Endodermal cell (in vitro differentiated cells): ENCODE measurements at regions not wholly inside any gene's neighbourhood (a gene's known extent, or its start where the extent isn't known, plus 50 kb on each side); places are given as distances from the start of the nearest gene placed in this dataset.
"Not testable (repeated sequence)": the region's sequence is repeated elsewhere in the genome, so short reads cannot be mapped to it uniquely, and the experiment has no call there.

Source experiments
- DNase-seq: peaks from one replicate; pipeline ENCODE4 v3.0.0-alpha.2; 2017
- H3K27ac ChIP-seq: 2 replicates; pipeline ENCODE4 v1.5.1; 2013; ENCODE audit warnings: mild to moderate bottlenecking, low read depth, low read length, moderate library complexity
- H3K27me3 ChIP-seq: 2 replicates; pipeline ENCODE4 v1.6.1; 2013; ENCODE audit warnings: mild to moderate bottlenecking, low read length, moderate library complexity; ENCODE audit not compliant: insufficient read depth, control insufficient read depth, poor library complexity, severe bottlenecking
- H3K36me3 ChIP-seq: 2 replicates; pipeline ENCODE4 v1.7.0; 2013; ENCODE audit warnings: mild to moderate bottlenecking, low read length, moderate library complexity; ENCODE audit not compliant: control insufficient read depth, insufficient read depth
- H3K4me1 ChIP-seq: one replicate; pipeline ENCODE4 v1.7.0; 2013; ENCODE audit warnings: low read length; ENCODE audit not compliant: control insufficient read depth, insufficient read depth
- H3K4me3 ChIP-seq: 2 replicates; pipeline ENCODE4 v1.5.1; 2013; ENCODE audit warnings: mild to moderate bottlenecking, low read length, moderate library complexity
- H3K9ac ChIP-seq: 2 replicates; pipeline ENCODE4 v1.6.1; 2013; ENCODE audit warnings: mild to moderate bottlenecking, low read length, moderate library complexity; ENCODE audit not compliant: poor library complexity, severe bottlenecking; ENCODE audit errors: extremely low read depth
- H3K9me3 ChIP-seq: 2 replicates; pipeline ENCODE4 v1.6.1; 2013; ENCODE audit warnings: mild to moderate bottlenecking, low read length, moderate library complexity; ENCODE audit not compliant: control insufficient read depth
- H3K27ac Mint-ChIP-seq: 2 replicates; pipeline ENCODE4 v1.8.0; 2020; ENCODE audit warnings: mixed read lengths
- H3K27me3 Mint-ChIP-seq: 2 replicates; pipeline ENCODE4 v1.8.0; 2021; ENCODE audit warnings: mild to moderate bottlenecking, mixed read lengths; ENCODE audit not compliant: insufficient read depth
- H3K36me3 Mint-ChIP-seq: 2 replicates; pipeline ENCODE4 v1.8.0; 2020; ENCODE audit warnings: low read depth, mixed read lengths
- H3K4me1 Mint-ChIP-seq: 2 replicates; pipeline ENCODE4 v1.8.0; 2020; ENCODE audit warnings: mixed read lengths
- H3K4me3 Mint-ChIP-seq: 2 replicates; pipeline ENCODE4 v1.8.0; 2020; ENCODE audit warnings: mild to moderate bottlenecking, moderate library complexity, mixed read lengths
- H3K9me3 Mint-ChIP-seq: 2 replicates; pipeline ENCODE4 v1.8.0; 2020; ENCODE audit warnings: mild to moderate bottlenecking, mixed read lengths
- WGBS, 2 experiments: methylation state at CpG; one replicate each; pipeline versions ENCODE4 v1.1.5 to v1.1.7; 2013; ENCODE audit warnings: missing lambda C conversion rate in 2 of 2, mixed read lengths in 1 of 2; ENCODE audit not compliant: insufficient coverage in 1 of 2, insufficient read length in 1 of 2; 5-methylcytosine and 5-hydroxymethylcytosine counted together
- TF ChIP-seq, protein P1 (sequence below): fragments of 200-600 bp; sonication (generic); conservative IDR thresholded peaks from 2 replicates; pipeline ENCODE4 v1.5.0; 2021; ENCODE audit warnings: antibody characterized with exemption, mild to moderate bottlenecking

DNA sequence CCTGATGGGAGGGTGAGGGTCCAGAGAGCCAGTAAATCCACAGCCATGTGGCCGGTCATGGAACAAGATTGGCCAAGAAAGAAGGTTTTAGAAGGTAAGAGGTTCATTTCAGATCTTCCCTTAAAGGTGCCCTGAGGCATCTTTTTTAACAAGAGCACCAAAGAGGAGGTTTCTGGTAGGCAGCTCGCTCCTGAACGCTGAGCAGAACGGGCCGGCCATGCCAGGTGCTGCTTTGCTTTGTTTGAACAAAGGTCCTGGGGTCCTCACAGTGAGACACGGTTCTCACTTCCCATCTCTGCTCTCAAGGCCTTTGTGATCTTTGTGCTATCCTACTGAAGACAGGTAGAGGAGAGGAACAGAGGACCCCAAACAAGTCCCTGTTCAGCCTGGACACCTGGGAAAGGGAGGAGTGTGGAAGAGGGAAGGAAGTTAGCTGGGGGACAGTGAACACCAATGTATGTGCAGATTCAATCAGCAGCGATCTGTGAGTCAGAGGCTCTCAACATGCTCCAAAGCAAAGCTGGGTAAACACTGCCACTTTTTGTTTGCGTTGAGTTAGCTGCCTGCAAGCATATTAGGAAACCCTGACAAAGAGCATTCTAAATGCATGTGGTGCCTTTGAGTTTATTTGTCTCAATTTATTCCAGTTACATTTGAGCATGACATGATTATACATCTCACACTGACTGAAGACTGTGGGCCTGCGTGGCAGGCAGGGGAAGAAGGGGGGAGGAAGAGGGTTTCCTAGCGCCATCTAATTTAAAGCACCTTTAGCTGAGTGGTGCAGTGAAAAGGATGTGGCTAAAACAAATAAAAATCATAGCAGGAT, 102.4 kb downstream of the ASB1 start:
- no peak for DNase-seq
- no peaks in the 10 kb centered on the region for H3K4me1 Mint-ChIP-seq
- peaks cover 5% of the 10 kb centered on the region for H3K27me3 Mint-ChIP-seq
- Histone ChIP-seq H3K27me3 (no peaks in the 10 kb centered on the region), H3K27ac (no peak overlapping the region), H3K36me3 (no peaks in the 10 kb centered on the region), H3K9ac (no peak overlapping the region), H3K9me3 (peaks cover 20% of the 10 kb centered on the region), H3K4me3 (no peak overlapping the region), H3K4me1 (no peaks in the 10 kb centered on the region)
- TF ChIP-seq, protein P1, sequence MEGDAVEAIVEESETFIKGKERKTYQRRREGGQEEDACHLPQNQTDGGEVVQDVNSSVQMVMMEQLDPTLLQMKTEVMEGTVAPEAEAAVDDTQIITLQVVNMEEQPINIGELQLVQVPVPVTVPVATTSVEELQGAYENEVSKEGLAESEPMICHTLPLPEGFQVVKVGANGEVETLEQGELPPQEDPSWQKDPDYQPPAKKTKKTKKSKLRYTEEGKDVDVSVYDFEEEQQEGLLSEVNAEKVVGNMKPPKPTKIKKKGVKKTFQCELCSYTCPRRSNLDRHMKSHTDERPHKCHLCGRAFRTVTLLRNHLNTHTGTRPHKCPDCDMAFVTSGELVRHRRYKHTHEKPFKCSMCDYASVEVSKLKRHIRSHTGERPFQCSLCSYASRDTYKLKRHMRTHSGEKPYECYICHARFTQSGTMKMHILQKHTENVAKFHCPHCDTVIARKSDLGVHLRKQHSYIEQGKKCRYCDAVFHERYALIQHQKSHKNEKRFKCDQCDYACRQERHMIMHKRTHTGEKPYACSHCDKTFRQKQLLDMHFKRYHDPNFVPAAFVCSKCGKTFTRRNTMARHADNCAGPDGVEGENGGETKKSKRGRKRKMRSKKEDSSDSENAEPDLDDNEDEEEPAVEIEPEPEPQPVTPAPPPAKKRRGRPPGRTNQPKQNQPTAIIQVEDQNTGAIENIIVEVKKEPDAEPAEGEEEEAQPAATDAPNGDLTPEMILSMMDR = no peak
- H3K4me3 Mint-ChIP-seq = no peak overlapping the region
- peaks cover 47% of the 10 kb centered on the region for H3K9me3 Mint-ChIP-seq
- H3K36me3 Mint-ChIP-seq = peaks cover 4% of the 10 kb centered on the region
- 85% methylated on average over 7 to 10 of the region's 10 CpGs for WGBS, 2 experiments
- H3K27ac Mint-ChIP-seq = no peak overlapping the region

DNA sequence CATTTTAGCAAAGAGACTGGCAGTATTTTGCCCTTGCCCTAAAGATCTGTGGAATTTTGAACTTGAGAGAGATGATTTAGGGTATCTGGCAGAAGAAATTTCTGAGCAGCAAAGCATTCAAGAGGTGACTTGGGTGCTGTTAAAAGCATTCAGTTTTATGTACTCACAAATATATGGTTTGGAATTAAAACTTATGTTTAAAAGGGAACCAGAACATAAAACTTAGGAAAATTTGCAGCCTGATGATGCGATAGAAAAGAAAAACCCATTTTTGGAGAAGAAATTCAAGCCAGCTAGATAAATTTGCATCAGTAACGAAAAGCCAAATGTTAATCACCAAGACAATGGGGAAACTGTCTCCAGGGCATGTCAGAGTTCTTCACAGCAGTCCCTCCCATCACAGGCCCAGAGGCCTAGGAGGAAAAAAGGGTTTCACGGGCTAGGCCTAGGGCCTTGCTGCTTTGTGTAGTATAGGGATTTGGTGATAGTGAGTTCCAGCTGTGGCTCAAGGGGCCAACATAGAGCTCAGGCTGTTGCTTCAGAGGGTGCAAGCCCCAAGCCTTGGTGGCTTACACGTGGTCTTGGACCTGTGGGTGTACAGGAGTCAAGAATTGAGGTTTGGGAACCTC, 104.4 kb downstream of the ASB1 start:
- WGBS, 2 experiments = 62 to 75% methylated on average over 3 to 4 of the region's 4 CpGs
- not testable (repeated sequence) for H3K27ac ChIP-seq, H3K36me3 Mint-ChIP-seq, H3K27me3 ChIP-seq, H3K4me1 ChIP-seq, H3K4me1 Mint-ChIP-seq, H3K36me3 ChIP-seq, H3K4me3 Mint-ChIP-seq, DNase-seq, H3K27ac Mint-ChIP-seq, H3K9ac ChIP-seq, H3K4me3 ChIP-seq
- peaks cover 20% of the 10 kb centered on the region for H3K9me3 ChIP-seq
- Mint-ChIP-seq H3K27me3 (peaks cover 16% of the 10 kb centered on the region), H3K9me3 (peaks cover 61% of the 10 kb centered on the region)

DNA sequence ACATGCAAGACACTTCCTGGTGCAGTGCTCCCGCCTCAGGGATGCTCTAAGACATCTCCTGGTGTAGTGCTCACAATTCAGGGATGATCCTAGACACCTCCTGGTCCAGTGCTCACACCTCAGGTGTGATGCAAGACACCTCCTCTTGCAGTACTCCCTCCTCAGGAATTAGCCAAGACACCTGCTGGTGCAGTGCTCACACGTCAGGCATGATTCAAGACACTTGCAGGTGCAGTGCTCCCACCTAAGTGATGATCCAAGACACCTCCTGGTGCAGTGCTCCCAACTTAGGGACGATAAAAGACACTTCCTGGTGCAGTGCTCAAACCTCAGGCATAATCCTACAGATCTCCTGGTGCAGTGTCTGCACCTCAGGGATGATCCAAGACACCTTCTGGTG, 117.0 kb downstream of the ASB1 start:
- DNase-seq, H3K36me3 Mint-ChIP-seq, H3K4me3 ChIP-seq, H3K4me3 Mint-ChIP-seq, H3K9ac ChIP-seq, H3K27ac Mint-ChIP-seq, H3K27me3 ChIP-seq, H3K27ac ChIP-seq, H3K4me1 Mint-ChIP-seq, H3K4me1 ChIP-seq, H3K36me3 ChIP-seq: not testable (repeated sequence)
- WGBS, 2 experiments = 67 to 75% methylated on average over 2 to 3 of the region's 3 CpGs
- H3K9me3 Mint-ChIP-seq = peaks cover 94% of the 10 kb centered on the region
- H3K27me3 Mint-ChIP-seq = peaks cover 38% of the 10 kb centered on the region
- peaks cover 10% of the 10 kb centered on the region for H3K9me3 ChIP-seq

DNA sequence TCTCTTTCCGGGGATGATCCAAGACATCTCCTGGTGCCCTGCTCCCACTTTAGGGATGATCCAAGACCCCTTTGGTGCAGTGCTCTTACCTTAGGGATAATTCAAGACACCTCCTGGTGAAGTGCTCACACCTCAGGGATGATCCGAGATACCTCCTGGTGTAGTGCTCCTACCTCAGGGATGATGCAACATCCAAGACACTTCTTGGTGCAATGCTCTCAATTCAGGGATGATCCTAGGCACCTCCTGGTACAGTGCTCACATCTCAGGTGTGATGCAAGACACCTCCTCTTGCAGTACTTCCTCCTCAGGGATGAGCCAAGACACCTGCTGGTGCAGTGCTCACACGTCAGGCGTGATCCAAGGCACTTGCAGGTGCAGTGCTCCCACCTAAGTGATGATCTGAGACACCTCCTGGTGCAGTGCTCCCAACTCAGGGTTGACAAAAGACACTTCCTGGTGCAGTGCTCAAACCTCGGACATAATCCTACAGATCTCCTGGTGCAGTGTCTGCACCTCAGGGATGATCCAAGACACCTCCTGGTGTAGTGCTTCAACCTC, 122.3 kb downstream of the ASB1 start:
- WGBS, 2 experiments = 91 to 96% methylated on average over 5 of the region's 5 CpGs
- H3K36me3 ChIP-seq = no peaks in the 10 kb centered on the region
- Mint-ChIP-seq H3K4me3 (no peak overlapping the region), H3K27me3 (peaks cover 22% of the 10 kb centered on the region), H3K4me1 (no peaks in the 10 kb centered on the region), H3K27ac (no peak overlapping the region), H3K36me3 (no peaks in the 10 kb centered on the region), H3K9me3 (peaks cover 72% of the 10 kb centered on the region)
- H3K27me3 ChIP-seq = no peaks in the 10 kb centered on the region
- no peak overlapping the region for H3K27ac ChIP-seq
- H3K4me1 ChIP-seq = no peaks in the 10 kb centered on the region
- H3K9me3 ChIP-seq = no peaks in the 10 kb centered on the region
- no peak overlapping the region for H3K4me3 ChIP-seq
- TF ChIP-seq, protein P1 = no peak
- H3K9ac ChIP-seq = no peak overlapping the region
- no peak for DNase-seq
